ENCODE measurements at regions not wholly inside any gene's neighbourhood (a gene's known extent, or its start where the extent isn't known, plus 50 kb on each side); places are given as distances from the start of the nearest gene placed in this dataset.

- no peak for TF ChIP-seq PRDM15 (CRISPR knock-in tag; IDR thresholded peaks at IDR 0.05)
- no peak for TF ChIP-seq SREBF2 (IDR thresholded peaks at IDR 0.05; ENCODE audit: low read length)
- TF ChIP-seq HDAC2 (IDR thresholded peaks at IDR 0.05) = no peak
- TF ChIP-seq ZBED1 (IDR thresholded peaks at IDR 0.05; ENCODE audit: borderline replicate concordance) = no peak
- TF ChIP-seq NBN (IDR thresholded peaks at IDR 0.05) = no peak
- no peaks in the 10 kb centered on the region for H3K4me1 ChIP-seq (ENCODE audit: control insufficient read depth, insufficient read depth, low read length)
- H3K9me3 ChIP-seq (replicated peaks; ENCODE audit: control insufficient read depth, insufficient read depth, low read length) = no peaks in the 10 kb centered on the region
- ATAC-seq (no peak), FAIRE-seq (no peak), DNase-seq (ENCODE audit: low read depth, low spot score) (no peak)
- H4K20me1 ChIP-seq (ENCODE audit: control insufficient read depth, insufficient read depth) = no peaks in the 10 kb centered on the region
- POLR2A ChIA-PET = no interaction called here
- no peak overlapping the region for H3K4me3 ChIP-seq
- no peaks in the 10 kb centered on the region for H3K27me3 ChIP-seq (replicated peaks in 1 of 2; ENCODE audit: control insufficient read depth in 2 of 2, insufficient read depth in 2 of 2, low read length in 1 of 2)
- CTCF ChIA-PET = interaction anchor here (1.3 kb wide), 1 partner anchor 259 kb away, joined by 3 read pairs; no protein-coding TSS in a partner anchor
- intact Hi-C loops (cut with micrococcal nuclease; ENCODE audit: unreplicated experiment) = no loop called here
- no peak overlapping the region for H3K4me2 ChIP-seq (ENCODE audit: control insufficient read depth, insufficient read depth)
- no peak overlapping the region for H3K9ac ChIP-seq (ENCODE audit: control insufficient read depth, insufficient read depth, low read length)
- 0% methylated on average over 1 of the region's 1 CpG for WGBS (ENCODE audit: insufficient coverage, insufficient replicate concordance, low lambda C conversion rate, missing lambda C conversion rate)
- H3K79me2 ChIP-seq (ENCODE audit: control insufficient read depth, insufficient read depth, low read length) = no peaks in the 10 kb centered on the region
- RAD21 ChIA-PET (ENCODE audit: unreplicated experiment) = no interaction called here
- in situ Hi-C loops (cut with MboI) = no loop called here
- H3K27ac ChIP-seq (ENCODE audit: control insufficient read depth, insufficient read depth) = no peak overlapping the region
- H3K36me3 ChIP-seq (ENCODE audit: control insufficient read depth in 2 of 2, insufficient read depth in 2 of 2, low read length in 1 of 2) = no peaks in the 10 kb centered on the region
- no peak overlapping the region for H2AFZ ChIP-seq (ENCODE audit: control insufficient read depth, low read depth, low read length)
- SMC1A ChIA-PET (ENCODE audit: uncharacterized antibody, unreplicated experiment) = interaction anchor here (0.6 to 0.7 kb wide), 2 partner anchors 46 to 1070 kb away, joined by 3 to 4 read pairs; no protein-coding TSS in a partner anchor
- no TSS peak for BruUV-seq (replicated peaks)
Observed at GRCh38 chr7:116329686-116330503, 119.6 kb downstream of the TES start.
